Duodenal mucosa (tissue), 2 donors: ENCODE measurements at regions not wholly inside any gene's neighbourhood (a gene's known extent, or its start where the extent isn't known, plus 50 kb on each side); places are given as distances from the start of the nearest gene placed in this dataset.

ENCODE experiments used
- H3K27ac ChIP-seq: one replicate; pipeline ENCODE4 v1.7.0; 2013; ENCODE audit warnings: low read depth, low read length
- H3K27me3 ChIP-seq, 2 donors: one replicate each; pipeline ENCODE4 v1.7.0; 2013; ENCODE audit warnings: low read length in 2 of 2, control low read depth in 1 of 2; ENCODE audit not compliant: insufficient read depth in 2 of 2, control insufficient read depth in 1 of 2
- H3K36me3 ChIP-seq, 2 donors: one replicate each; pipeline ENCODE4 v1.7.0; 2013; ENCODE audit warnings: low read length in 2 of 2, control low read depth in 1 of 2; ENCODE audit not compliant: insufficient read depth in 2 of 2, control insufficient read depth in 1 of 2
- H3K4me1 ChIP-seq, 2 donors: one replicate each; pipeline ENCODE4 v1.7.0; 2013; ENCODE audit warnings: low read length in 2 of 2, control low read depth in 1 of 2; ENCODE audit not compliant: insufficient read depth in 2 of 2, control insufficient read depth in 1 of 2
- H3K4me3 ChIP-seq, 2 donors: one replicate each; pipeline ENCODE4 v1.7.0; 2013; ENCODE audit warnings: low read length in 2 of 2, low read depth in 1 of 2
- H3K9ac ChIP-seq, 2 donors: one replicate each; pipeline ENCODE4 v1.7.0; 2013; ENCODE audit warnings: low read length in 2 of 2, low read depth in 1 of 2
- H3K9me3 ChIP-seq, 2 donors: one replicate each; pipeline ENCODE4 v1.7.0; 2013; ENCODE audit warnings: low read length in 2 of 2, control low read depth in 1 of 2; ENCODE audit not compliant: control insufficient read depth in 1 of 2

DNA sequence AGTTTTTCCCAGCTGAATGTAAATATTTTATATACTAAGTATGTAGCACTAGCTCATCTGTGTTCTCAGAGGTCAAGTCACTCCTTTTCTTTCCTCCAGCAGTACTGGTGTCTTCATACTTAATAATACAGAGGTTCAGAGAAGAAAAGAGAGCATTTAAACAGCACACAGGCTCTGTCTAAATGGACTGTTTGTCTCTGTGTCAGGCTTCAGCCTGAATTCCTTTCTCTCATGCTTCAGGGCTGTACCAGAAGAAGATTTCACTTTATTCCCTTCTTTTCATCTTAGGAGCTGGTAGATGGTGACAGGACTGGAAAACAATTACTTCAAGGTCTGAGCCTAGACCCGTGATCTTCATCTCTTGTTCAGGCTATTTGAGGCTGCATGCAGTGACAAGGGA, 51.4 kb upstream of the LYZL2 start:
- Histone ChIP-seq H3K27ac (no peak overlapping the region), H3K9ac (no peak overlapping the region), H3K36me3 (no peaks in the 10 kb centered on the region), H3K4me3 (no peak overlapping the region), H3K27me3 (no peaks in the 10 kb centered on the region), H3K4me1 (no peaks in the 10 kb centered on the region), H3K9me3 (no peaks in the 10 kb centered on the region)
